IPS DF 4.7 (cell line): ENCODE measurements at regions not wholly inside any gene's neighbourhood (a gene's known extent, or its start where the extent isn't known, plus 50 kb on each side); places are given as distances from the start of the nearest gene placed in this dataset.
"Not testable (repeated sequence)": the region's sequence is repeated elsewhere in the genome, so short reads cannot be mapped to it uniquely, and the experiment has no call there.

Experiments used
- DNase-seq: peaks from one replicate; pipeline ENCODE4 v3.0.0-alpha.2; 2013; ENCODE audit warnings: low spot score; ENCODE audit errors: extremely low read depth

DNA sequence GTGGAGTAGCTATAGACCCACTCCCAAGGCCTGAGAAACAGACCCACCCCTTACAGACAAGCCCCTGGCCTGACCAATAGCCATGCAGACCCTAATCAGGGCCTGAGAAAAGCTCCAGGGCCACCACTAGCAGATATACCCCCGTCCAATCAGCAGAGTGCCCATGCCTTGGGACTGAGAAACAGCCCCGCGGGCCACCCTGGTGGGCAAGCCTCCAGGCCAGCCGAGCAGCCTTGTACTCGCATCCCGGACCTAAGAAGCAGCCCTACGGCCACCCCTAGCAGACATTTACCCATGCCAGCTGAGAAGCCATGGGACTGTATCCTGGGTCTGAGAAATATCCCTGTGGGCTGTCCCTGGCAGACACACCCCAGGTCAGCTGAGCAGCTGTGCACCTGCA lies 436.5 kb downstream of the SMARCA1 start:
- DNase-seq, result no peak

DNA sequence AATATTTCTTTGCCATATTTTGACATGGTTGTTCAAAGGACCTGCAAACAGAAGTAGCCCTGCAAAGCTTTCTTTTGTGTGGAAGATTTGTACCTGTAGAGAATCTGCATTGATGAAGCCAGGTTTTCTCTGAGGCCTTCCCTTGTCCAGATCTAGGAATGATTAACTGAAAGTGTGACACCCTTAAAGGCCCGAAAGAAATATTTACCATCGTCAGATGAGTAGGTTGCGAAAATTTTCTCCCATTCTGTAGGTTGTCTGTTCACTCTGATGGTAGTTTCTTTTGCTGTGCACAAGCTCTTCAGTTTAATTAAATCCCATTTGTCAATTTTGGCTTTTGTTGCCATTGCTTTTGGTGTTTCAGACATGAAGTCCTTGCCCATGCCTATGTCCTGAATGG lies 439.0 kb downstream of the SMARCA1 start:
- not testable (repeated sequence) for DNase-seq

DNA sequence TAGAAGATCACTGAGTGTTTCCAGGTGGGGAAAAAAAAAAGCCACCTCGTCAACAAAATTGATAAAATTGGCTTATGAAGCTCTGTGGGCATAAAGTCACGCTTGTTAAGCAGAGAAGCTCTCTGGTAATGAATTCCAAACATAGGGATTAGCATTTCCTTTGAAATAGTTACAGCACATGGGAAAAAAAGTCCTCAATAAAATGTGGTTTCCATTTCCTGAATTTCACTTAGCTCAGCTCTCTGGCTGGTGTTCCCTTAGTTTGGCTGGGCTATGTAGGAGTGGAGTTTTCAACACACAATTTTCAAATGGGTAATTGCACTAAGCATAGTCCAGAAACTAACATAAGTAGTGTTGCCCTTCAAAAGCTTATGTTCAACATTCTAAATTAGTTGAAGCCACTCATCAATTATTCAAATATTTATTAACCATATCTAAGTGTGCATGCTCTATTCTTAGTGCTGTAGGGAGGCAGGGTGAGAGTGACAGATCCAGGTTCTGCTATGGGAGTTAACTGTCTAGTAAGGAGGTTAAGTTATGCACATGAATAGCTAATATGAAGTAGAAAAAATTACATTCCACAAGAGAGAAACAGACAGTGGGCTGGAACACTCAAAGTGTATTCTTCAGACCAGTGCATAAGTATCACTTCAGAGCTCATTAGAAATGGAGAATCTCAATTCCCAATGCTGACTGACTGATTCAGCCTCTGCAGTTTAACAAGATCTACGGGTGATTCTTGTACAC lies 445.7 kb downstream of the SMARCA1 start:
- no peak for DNase-seq

DNA sequence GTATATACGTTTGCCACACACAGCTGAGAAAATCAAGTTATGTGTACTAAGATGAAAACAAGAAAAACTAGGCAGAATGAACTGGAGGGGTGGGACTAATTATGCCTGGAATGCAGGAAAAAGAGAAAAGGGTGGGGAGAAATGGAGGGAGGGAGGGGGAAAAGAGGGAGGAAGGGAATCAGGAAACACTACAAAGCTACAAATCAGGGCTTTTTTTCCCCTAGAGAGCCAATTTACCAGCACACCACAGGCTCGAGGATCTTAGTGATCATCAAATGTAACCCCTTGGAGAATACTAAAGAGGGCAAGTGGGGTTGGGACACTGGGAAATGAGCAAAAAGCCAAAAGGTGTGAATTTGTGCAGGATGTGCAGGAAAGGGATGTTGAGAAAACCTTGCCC lies 451.9 kb downstream of the SMARCA1 start:
- DNase-seq, result no peak

DNA sequence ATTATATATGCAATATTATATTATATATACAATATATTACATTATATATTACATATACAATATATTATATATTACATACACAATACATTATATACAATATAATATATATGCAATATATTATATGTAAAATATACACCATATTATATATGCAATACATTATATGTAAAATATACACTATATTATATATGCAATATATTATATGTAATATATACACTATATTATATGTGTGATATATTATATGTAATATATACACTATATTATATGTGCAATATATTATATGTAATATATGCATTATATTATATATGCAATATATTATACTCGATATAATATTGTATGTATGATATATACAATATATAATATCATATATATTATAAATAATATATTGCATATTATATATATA lies 457.4 kb downstream of the SMARCA1 start:
- DNase-seq, result no peak

DNA sequence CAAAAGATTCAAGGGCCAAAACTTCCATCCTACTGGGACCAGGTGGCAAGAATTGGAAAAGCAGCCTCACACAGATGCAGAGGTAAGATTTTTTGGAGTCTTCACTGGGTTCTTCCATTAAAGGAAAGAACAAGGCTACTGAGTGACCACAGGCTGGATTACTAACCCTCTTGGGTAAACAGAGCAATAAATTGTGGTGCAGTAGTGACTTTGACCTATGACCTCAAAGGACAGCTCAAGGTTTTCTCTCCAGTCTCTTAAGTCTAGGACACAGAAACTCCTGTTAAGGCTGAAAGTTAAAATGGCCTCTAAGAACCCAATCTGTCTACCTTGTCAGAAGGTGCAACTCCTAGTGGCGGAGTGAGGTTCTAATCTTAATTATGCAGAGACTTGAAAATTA lies 464.9 kb downstream of the SMARCA1 start:
- no peak for DNase-seq

DNA sequence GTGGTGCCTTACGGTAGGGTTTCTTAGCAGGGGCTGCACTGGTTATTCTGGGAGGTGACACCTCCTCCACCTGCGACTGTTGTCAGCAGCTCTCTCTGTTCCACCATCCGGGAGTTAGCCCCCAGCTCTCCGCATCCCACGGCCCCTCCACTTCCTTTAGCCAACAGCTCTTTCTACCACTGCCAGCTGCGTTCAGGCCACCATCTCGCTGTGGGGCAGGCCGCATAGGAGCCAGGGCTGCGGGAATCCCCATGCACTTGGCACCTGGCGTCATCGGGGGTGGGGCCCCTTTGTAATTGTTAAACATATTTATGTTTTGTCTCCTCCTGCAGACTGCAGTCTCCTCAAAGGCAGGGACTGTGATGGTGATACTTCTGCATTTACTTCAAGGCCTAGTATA lies 480.2 kb downstream of the SMARCA1 start:
- DNase-seq, result no peak

DNA sequence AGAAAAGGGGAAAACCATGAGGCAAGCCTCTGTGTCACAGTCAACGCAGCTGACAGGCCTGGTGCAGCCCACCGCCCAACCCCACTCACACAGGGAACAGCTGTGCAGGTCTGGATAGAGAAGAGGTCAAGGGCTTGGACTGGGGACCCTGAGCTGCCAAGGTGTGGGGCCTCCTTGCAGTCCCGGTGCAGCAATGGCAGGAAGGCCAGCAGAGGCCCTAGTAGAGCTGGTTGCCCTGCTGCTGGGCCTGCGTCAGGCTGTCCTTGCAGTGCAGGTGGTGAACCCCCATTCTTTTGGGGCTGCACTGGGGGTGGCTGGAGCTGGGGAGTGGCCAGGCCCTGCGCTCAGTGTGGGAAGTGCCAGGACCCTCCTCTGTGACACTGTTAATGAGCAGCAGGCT lies 482.0 kb downstream of the SMARCA1 start:
- no peak for DNase-seq

DNA sequence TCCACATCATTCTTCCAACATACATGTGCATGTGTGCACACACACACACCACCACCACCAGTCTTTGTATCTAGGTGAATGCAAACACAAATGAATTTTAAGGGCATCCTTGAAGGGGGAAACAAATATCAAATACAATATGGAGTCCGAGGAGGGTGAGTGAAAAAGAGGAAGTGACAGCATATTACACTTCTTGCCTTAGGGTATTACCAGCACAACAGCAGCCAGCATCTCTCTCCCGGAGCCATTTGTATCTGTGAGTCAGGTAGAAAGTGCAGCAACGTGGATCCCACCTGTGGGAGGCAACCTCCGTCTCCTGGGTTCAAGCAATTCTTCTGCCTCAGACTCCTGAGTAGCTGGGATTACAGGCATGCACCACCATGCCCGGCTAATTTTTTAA lies 483.2 kb downstream of the SMARCA1 start:
- no peak for DNase-seq

DNA sequence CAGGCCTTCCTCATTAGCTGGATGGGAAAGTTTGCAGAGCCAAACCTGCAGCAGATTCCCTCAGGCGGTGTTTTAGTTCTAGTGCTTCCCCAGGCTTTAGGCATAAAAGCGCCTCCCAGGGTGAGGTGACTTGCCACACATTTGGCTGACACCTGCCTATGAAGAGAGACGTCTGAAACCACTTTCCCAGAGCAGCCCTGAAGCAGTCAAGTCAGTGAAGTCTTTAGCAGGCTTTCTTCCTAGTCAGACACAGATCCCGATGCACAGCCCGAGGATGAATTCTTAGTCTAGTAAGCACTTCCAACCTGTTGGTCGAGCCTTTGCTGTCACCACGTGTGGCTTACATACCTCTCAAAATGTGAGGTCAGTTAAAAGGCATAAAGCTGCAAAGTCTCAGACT lies 484.1 kb downstream of the SMARCA1 start:
- no peak for DNase-seq

DNA sequence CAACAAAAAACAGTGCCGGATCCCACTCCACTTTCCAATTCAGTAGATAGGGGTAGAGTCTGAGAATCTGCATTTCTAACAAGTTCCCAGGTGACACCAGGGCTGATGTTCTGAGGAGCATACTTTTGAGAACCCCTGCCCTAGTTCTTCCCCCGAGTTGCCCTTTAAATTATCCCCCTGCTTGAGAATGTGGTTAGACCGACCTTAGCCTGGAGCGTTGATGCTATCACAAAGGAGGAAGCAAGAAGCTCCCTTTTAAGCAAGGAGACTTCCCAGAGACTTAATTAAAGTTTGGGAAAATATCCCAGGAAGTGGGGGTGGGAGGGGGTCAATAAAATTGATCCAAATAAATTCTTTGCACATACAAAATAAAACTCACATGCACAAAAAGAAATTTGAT lies 485.9 kb downstream of the SMARCA1 start:
- no peak for DNase-seq

DNA sequence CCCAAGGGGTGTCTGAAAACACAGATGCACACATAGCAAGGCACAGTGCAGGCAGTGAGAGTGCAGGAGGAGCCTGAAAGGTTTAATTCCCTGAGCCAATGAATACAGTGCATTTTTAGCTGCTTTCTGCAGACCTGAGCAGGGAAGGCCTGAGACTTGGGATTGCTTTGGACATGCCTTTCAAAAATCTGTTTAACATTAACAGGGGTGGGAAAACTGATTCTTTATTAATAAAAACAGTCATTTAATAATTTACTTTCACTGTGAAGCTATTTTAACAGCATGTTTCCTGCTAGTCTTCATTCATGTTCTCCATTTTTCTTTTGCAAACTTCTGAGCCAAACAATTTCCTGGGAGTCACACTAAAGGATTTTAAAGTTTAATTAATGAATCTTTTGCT lies 488.1 kb downstream of the SMARCA1 start:
- DNase-seq, result no peak

DNA sequence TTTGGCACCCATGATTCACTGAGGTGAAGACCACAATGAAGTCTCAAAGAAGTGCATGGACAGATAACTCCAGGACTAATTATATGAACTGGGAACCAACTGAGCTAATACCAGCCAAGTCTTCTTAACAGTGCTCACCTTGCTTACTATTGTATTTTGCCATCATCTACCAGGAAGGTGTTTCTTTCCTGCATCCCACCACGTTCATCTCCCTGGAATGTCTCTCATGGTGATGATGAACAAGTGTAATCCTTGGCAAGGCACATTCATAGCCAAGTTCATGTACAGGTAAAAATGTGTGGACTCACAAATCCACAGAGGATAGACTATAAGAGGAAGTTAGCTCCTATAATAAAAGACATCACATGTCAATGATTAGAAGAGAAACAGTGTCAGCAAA lies 489.1 kb downstream of the SMARCA1 start:
- no peak for DNase-seq

DNA sequence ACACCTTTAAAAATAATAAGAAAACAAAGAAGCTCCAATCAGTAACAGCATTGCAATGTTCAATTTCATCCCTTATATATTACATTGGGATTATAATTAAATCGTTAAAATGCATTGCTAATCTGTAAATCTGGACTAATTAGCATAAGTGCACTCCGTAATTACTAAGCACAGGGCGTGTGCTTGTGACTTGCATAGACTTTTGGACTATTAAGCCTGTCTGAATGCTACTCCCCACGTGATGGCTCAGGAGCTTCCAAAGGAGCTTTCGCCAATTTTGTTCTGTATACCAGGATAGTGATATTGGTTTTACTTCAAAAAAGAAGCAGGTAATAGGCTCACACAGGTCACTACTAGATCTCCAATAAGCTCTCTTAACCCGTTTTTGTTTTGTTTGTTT lies 497.1 kb downstream of the SMARCA1 start:
- no peak for DNase-seq

DNA sequence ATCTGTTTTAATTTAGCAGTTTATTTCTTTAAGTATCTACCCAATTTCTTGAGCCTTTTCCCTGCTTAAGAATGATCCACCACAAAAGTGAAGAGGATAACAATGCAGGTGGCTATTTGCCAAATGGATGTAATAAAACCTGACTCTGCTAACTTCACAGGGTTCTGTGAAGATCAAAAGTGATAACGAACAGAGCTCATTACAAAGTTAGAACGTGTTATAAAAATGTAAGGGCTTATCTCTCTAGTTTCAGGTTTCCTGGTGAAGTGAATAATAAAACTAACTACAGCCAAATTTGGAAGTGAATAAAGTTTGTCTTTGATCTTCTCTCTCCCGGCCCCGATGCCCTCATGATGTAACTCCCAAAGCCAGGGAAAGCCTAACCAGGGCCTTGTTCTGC lies 497.9 kb downstream of the SMARCA1 start:
- no peak for DNase-seq

DNA sequence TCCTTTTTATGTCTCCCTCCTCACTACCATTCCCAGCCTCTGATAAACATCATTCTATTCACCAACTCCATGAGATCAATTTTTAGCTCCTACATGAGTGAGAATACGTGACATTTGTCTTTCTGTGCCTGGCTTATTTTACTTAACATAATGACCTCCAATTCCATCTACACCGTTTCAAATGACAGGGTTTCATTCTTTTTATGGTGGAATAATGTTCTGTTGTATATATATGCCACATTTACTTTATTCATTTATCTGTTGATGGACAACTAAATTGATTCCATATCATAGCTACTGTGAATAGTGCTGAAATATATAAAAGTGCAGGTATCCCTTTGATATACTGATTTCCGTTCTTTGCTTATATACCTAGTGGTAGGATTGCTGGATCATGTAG lies 503.9 kb downstream of the SMARCA1 start:
- no peak for DNase-seq

DNA sequence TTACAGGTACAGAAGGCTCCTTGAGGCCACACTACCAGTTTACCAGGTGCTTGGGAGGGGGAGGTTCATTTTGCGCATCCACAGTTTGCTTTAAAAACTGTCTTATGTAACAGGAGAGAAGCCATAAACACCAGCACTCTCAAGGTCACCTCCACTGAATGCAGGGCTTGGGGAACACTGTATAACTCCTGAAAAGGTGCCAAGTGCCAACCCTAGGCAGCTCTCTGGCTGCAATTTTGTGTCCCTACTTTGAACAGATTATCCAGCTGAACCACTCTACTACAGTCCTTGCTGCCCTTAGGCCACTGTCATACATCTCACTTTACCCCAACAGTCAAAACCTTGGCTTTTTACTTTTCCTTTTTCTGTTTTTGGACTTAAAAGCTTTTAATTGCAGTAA lies 507.9 kb downstream of the SMARCA1 start:
- DNase-seq, result no peak

DNA sequence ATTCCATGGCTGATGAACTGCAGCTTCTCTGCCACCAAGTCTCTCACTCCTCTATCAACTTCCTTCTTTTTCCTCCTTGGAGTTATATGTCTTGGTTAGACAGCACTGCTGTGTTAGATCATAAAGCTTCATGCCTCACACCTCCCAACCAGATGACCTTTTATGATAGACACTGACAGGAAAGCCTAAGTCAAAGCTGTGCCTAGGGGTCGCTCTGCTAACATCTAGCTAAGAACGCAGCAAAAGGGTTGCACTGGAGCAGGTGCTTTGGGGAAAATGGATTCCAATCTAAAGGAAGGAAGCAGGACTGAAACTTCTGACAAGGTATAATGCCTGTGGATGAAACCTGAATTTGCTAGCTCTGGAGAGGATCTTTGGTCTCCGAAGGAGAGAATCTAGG lies 509.7 kb downstream of the SMARCA1 start:
- no peak for DNase-seq

DNA sequence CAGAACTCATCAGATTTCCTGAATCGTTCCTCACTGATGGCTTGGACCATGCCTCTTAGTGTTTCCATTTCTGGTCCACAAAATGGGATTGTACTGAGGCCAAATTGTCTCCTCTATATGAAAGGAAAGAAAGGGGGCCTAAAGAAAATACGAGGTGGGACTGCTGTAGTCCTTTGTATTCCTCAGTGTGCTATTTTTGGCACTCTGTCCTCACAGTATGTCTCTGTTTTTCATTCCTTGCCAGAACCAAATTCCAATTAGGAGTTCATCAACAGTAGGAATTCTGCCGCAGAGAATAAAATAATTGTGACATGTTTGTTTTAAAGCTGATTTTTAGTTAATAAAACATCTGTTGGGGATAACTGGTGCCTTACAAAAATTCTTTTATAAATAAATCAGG lies 515.7 kb downstream of the SMARCA1 start:
- DNase-seq, result no peak

DNA sequence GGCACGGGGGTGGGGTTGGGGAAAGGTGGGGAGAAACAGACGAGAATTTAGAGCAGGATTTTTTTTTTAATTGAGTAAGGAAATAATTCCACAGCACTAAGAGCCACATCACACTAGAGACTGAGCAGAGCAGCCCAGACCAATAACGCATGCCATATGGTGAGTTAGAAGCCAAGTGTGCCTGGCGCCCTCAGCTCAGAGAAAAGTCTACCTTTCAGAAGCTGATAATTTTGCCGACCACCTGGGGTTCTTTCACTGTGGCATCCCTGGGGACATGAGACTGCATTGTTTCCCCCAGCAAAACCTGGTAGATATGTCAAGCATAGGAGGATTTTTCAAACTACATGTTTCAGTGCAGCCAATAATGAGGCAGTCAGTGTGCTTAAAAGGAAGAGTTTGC lies 516.8 kb downstream of the SMARCA1 start:
- DNase-seq, result no peak

DNA sequence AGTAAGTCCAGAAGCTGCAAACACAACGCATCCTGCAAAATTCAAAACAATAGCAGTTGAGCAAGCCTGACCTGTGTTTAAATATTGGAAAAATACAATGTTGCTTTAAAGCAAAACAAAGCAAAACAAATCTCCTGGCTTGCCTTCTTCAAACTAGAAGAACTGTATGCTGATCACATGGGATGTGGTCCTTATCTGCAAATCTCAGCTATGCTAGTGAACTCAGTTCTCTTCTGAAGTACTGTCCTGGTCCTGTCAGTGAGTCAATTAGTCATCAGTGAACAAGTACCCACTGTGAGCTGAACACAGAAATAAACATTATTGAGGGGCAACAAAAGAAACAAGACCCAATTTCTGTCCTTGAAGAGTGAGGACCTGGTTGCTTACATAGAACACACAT lies 522.5 kb downstream of the SMARCA1 start:
- DNase-seq, result no peak

DNA sequence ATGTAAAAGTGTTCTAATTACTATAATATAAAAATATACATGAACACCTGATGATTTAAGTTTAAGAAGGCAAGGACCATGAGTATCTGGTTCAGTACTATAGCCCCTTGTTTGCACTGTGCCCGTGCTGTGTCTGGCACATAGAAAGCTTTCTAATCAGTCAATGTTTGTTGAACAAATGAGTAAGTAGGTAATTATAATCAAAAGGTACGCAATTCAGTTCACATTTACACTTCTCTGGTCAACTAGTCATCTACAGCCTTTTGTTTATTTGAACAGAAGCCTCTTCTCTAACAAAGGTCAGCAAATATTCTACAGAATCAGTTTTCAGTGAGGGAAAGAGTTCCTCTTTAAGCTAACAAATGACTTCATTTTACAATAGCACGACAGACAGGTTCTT lies 523.3 kb downstream of the SMARCA1 start:
- no peak for DNase-seq

DNA sequence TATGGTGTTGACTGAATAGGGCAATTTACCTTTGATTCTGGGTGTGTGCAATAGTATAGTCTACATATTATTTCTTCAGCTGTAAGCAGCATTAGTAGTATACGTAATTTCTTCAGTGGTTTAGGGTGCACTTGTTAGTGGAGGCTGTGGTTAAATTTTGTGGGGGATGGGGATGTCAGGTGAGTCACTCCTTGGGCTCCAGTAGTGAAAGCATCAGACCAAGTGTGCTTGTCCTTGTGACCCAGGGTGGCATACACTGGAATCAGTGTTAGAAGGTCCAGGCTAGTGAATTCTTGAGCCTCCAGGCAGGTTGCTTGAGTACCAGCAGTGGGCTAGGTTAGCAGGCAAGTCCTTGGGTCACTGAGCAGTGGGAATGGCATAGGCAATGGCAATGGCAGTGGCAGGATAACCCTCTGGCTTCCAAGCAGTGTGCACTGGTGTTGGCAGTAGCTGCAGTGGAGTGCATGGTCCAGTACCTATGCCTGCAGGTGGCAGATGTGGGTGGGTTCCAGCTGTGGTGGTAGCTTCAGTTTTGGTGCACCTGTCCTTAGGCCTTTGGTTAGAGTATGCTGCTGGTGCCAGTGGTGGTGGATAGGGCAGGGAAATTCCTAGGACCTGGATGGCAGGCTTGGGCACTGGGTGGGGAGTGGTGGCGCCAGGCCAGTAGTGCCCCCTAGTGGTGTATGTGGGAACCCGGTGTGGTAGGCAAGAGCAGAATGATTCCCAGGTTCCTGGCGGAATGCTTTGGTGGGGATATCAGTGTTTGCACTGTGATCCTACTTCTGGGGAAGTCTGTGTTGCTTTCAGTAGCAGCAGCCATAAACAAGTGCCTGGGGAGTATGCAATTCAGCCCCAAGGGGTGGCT lies 531.0 kb downstream of the SMARCA1 start:
- no peak for DNase-seq
